Duodenal mucosa (tissue), 2 donors: ENCODE measurements at regions not wholly inside any gene's neighbourhood (a gene's known extent, or its start where the extent isn't known, plus 50 kb on each side); places are given as distances from the start of the nearest gene placed in this dataset.

Experiments used
- H3K27ac ChIP-seq: one replicate; pipeline ENCODE4 v1.7.0; 2013; ENCODE audit warnings: low read depth, low read length
- H3K27me3 ChIP-seq, 2 donors: one replicate each; pipeline ENCODE4 v1.7.0; 2013; ENCODE audit warnings: low read length in 2 of 2, control low read depth in 1 of 2; ENCODE audit not compliant: insufficient read depth in 2 of 2, control insufficient read depth in 1 of 2
- H3K36me3 ChIP-seq, 2 donors: one replicate each; pipeline ENCODE4 v1.7.0; 2013; ENCODE audit warnings: low read length in 2 of 2, control low read depth in 1 of 2; ENCODE audit not compliant: insufficient read depth in 2 of 2, control insufficient read depth in 1 of 2
- H3K4me1 ChIP-seq, 2 donors: one replicate each; pipeline ENCODE4 v1.7.0; 2013; ENCODE audit warnings: low read length in 2 of 2, control low read depth in 1 of 2; ENCODE audit not compliant: insufficient read depth in 2 of 2, control insufficient read depth in 1 of 2
- H3K4me3 ChIP-seq, 2 donors: one replicate each; pipeline ENCODE4 v1.7.0; 2013; ENCODE audit warnings: low read length in 2 of 2, low read depth in 1 of 2
- H3K9ac ChIP-seq, 2 donors: one replicate each; pipeline ENCODE4 v1.7.0; 2013; ENCODE audit warnings: low read length in 2 of 2, low read depth in 1 of 2
- H3K9me3 ChIP-seq, 2 donors: one replicate each; pipeline ENCODE4 v1.7.0; 2013; ENCODE audit warnings: low read length in 2 of 2, control low read depth in 1 of 2; ENCODE audit not compliant: control insufficient read depth in 1 of 2

DNA sequence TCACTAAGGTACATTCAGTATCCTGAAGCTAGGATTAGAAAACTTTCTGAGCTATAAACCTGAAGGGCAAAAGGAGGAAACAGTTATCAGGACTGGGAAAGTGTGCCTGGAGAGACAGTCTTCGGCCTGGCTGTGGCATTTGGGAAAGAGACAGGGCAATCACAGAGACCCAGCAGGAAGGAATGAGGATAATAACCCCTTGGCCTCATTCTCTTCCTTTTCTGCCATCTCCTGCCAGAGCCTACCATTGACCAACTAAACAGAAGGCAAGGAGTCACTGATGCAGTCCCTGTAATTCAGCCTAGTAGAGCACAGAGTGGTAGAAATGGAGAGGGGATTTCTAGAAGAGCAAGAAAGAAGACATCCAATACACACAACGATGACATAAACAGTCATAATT, 359.4 kb downstream of the HDGFL1 start:
- H3K4me1 ChIP-seq = no peaks in the 10 kb centered on the region
- H3K27me3 ChIP-seq = no peaks in the 10 kb centered on the region
- no peak overlapping the region for H3K9ac ChIP-seq
- no peaks in the 10 kb centered on the region for H3K9me3 ChIP-seq
- no peaks in the 10 kb centered on the region for H3K36me3 ChIP-seq
- H3K4me3 ChIP-seq = no peak overlapping the region
- H3K27ac ChIP-seq = no peak overlapping the region

DNA sequence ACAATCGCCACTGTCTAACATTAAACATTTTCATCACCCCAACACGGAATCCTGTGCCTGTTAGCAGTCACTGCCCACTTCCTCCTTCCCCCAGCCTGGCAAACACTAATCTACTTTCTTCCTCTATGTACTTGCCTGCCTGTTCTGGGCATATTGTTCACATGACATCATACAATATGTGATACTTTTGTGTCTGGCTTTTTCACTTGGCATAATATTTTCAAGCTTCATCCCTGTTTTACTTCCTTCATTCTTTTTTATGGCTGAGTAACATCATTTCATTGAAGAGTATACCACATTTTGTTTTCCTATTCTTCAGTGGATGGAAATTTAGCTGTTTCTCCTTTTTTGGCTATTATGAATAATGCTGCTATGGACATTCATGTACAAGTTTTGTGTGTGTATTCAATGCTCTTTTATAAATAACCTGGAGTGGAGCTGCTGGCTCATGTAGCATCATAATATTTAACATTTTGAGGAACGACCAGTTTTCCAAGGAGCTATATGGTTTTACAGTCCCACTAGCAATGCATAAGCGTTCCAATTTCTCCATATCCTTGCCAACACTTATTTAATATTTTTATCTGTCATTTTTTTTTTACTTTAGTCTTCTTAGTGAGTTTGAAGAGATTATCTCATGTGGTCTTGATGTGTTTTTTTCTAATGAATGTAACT, 360.1 kb downstream of the HDGFL1 start:
- Histone ChIP-seq H3K4me1 (no peaks in the 10 kb centered on the region), H3K9me3 (no peaks in the 10 kb centered on the region), H3K4me3 (no peak overlapping the region), H3K27me3 (no peaks in the 10 kb centered on the region), H3K27ac (no peak overlapping the region), H3K36me3 (no peaks in the 10 kb centered on the region), H3K9ac (no peak overlapping the region)

DNA sequence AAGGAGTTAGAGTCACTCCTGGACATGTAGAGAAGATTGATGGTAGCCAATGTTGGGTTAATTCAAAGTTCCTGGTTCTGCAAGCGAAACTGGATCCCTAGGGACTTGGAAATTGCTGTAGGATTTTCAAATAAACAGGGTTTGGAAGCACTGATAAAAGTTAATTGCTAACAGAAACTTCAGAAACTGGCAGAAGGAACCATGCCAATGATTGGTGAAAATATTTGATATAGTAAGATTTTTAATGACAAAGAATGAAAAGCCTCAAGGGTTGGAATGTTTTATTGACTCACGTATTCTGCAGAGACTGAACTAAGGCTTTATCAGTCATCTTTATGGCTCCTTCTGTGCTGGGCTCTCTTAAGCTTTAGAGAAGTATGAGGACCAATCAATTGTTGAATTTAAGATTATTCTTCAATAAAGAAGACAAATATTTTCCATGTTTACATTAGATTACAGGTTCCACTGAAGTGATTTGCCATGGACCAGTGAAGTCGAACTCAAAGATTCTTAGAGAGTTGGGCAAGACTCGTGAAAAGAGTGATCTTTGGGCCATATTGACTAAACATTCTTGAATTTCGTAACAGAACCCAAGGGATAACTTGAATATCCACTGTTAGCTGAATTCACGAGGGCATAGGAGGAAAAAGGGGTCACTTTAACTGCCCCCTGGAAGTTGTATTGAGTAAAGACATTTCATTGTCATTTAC, 371.4 kb downstream of the HDGFL1 start:
- no peak overlapping the region for H3K4me3 ChIP-seq
- H3K36me3 ChIP-seq = no peaks in the 10 kb centered on the region

DNA sequence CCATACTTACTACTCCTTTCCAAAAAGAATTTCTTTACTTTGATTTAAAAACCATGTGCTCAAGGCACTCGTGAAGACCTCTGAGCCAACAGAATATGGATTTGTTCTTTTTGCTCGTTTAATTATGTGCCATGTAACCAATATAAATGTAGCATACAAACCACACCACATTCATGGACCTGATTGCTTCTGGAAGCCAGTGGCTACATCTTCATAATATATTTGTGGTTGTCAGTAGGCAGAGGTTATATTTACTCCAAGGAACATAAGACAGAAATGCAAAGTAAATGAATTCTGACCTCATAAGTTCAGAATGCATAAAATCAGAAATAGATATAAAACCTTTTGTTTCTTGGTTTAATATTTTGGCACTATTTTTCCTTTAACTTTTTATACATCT, 373.0 kb downstream of the HDGFL1 start:
- no peak overlapping the region for H3K4me3 ChIP-seq
- no peaks in the 10 kb centered on the region for H3K27me3 ChIP-seq
- H3K4me1 ChIP-seq = no peaks in the 10 kb centered on the region
- H3K27ac ChIP-seq = no peak overlapping the region
- no peaks in the 10 kb centered on the region for H3K36me3 ChIP-seq
- no peak overlapping the region for H3K9ac ChIP-seq
- no peaks in the 10 kb centered on the region for H3K9me3 ChIP-seq

More for the DNA sequence above, 371.4 kb downstream of the HDGFL1 start:
- Histone ChIP-seq H3K9me3 (no peaks in the 10 kb centered on the region), H3K9ac (no peak overlapping the region), H3K4me1 (no peaks in the 10 kb centered on the region), H3K27ac (no peak overlapping the region), H3K27me3 (no peaks in the 10 kb centered on the region)

DNA sequence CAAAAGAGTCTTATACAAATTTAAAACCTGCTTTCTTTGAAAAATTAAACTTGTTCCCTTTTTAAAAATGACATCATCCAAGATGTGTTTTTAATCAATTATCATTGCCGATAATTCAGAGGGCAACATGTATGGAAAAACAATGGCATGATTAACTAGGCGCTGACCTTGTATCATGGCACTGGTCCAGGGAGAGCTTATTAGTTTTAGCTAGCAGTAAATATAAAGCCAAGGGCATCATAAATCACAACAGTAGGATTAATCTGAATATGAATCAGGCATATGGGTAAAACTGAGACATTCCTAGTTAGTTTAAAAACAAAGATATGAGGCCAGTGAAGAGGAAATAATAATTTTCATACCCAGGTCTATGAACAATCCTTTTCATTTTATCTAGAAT, 374.0 kb downstream of the HDGFL1 start:
- Histone ChIP-seq H3K27ac (no peak overlapping the region), H3K4me3 (no peak overlapping the region), H3K4me1 (no peaks in the 10 kb centered on the region), H3K9ac (no peak overlapping the region), H3K36me3 (no peaks in the 10 kb centered on the region), H3K9me3 (no peaks in the 10 kb centered on the region), H3K27me3 (no peaks in the 10 kb centered on the region)

DNA sequence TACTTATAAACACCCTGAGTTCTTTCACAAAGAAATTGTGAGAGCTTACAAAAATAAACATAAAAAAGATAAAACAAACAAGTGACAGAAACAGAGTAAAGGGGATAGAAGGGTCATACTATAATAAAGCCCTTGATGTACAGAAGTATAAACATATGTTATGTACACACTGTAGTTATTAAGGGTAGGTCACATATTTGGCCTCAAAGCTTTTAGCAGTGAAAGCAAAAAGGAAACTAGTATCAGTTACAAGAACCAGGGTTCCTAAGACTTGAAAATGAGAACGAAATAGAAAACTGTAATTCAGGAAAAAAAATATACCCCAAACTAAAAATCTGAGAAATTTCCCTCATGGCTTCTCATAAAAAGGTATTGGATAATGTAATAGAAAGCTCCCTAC, 380.6 kb downstream of the HDGFL1 start:
- Histone ChIP-seq H3K27me3 (no peaks in the 10 kb centered on the region), H3K4me1 (peaks cover 0 to 5% of the 10 kb centered on the region in 2 donors), H3K36me3 (no peaks in the 10 kb centered on the region), H3K9ac (no peak overlapping the region), H3K27ac (no peak overlapping the region), H3K4me3 (no peak overlapping the region), H3K9me3 (no peaks in the 10 kb centered on the region)

DNA sequence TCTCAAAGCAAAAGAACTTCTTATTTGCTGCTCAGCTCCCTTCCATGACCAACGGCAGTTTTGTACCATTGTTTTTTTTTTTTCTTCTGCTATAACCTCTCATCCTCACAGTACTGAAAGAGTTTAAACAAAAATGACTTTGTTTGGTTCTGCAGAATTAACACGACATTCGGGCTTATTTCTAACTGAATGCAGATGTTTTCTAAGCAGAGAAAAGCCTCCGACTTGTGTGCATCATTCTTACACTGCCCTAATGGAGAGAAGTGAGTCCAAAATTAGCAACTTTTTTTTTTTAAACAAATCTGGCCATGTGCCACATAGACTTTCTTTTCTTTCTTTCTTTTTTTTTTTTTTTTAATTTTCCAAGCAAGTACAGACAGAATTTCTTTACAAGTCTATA, 382.7 kb downstream of the HDGFL1 start:
- H3K27ac ChIP-seq = no peak overlapping the region
- no peaks in the 10 kb centered on the region for H3K36me3 ChIP-seq
- no peaks in the 10 kb centered on the region for H3K9me3 ChIP-seq
- H3K27me3 ChIP-seq = no peaks in the 10 kb centered on the region
- H3K4me1 ChIP-seq = peaks cover 0 to 8% of the 10 kb centered on the region in 2 donors
- no peak overlapping the region for H3K4me3 ChIP-seq
- H3K9ac ChIP-seq = no peak overlapping the region

DNA sequence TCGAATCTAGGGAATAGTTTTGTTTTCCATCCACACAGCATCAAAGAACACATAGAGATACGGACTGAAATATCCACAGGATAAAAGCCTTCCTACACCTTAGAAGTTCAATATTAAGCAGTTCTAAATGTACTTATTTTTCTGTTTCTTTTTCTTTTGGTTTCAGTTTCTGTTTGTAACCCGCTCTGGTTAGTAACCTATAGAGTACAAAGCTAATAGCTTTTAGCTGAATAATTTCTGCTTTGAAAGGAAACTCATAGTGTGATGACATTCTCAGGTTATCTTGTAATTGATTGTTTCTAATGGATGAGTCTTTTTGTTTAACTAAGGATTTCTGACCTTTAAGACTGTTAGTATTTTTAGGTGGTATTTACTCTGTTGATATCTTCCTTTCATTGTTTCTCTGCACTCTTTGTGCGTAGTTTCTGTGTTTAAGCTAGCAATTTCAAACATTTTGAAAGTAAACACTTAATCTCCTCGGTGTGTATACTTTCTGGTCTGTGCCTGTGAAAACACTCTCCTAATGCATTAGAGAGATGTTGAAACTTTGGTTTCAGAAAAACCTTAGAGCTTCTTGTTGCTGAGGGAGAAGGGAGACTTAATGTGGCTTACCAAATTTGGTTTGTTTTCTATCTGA, 385.5 kb downstream of the HDGFL1 start:
- Histone ChIP-seq H3K27ac (no peak overlapping the region), H3K9ac (no peak overlapping the region)

DNA sequence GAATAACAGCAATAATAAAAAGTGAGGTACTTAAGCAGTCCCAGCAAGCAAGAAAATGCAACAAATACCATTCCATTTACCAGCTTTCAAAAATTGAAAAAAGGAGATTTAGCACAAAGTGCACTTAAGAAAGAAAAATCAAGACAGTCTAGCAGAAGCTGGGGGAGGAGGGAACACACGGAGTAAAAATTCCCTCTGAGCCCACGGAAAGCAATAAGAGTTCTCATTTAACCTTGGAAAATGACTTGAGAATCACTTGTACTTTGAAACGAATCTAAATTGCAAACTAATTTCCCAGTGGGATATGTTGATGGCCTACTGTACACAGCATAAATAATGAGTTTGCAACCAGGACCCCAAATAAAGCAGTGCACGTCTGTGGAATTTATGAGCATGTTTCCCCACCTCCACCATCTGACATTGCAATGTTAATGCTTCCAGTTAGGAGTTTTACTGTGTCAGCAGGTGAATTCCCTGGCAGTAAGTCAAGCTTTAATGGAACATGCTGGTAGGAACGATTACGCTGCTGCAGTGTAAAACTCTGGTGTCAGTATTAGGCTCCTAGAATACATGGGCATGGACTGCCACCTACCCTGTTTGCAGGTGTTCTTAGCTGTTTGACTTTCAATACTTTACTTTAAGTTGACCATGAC, 386.8 kb downstream of the HDGFL1 start:
- H3K9me3 ChIP-seq = no peaks in the 10 kb centered on the region
- H3K27ac ChIP-seq = no peak overlapping the region
- H3K4me3 ChIP-seq = no peak overlapping the region
- H3K36me3 ChIP-seq = no peaks in the 10 kb centered on the region
- H3K27me3 ChIP-seq = no peaks in the 10 kb centered on the region
- H3K9ac ChIP-seq = no peak overlapping the region
- peaks cover 0 to 8% of the 10 kb centered on the region in 2 donors for H3K4me1 ChIP-seq

More for the DNA sequence above, 385.5 kb downstream of the HDGFL1 start:
- H3K27me3 ChIP-seq = no peaks in the 10 kb centered on the region
- H3K4me1 ChIP-seq = peaks cover 0 to 8% of the 10 kb centered on the region in 2 donors
- no peaks in the 10 kb centered on the region for H3K9me3 ChIP-seq
- no peaks in the 10 kb centered on the region for H3K36me3 ChIP-seq
- H3K4me3 ChIP-seq = peak overlapping the region; percentile 34 to 38

DNA sequence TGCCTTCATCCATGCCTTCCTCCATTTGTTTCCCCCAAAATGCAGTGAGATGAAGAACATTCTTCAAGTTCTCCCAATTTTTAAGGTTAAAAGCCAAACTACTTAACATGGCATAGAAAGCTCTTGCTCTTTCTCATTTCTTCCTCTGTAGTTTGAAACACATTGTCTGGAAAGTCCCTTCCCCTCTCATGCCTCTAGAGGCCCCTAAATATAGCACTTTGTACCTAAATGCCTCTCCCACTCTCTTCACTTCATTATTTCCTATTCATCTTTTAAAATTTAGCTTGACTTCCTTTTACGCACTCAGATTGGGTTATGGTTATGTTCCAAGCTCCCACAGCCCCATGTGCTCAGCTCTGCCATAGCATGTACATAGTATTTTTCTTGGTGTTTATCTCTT, 389.3 kb downstream of the HDGFL1 start:
- no peaks in the 10 kb centered on the region for H3K36me3 ChIP-seq
- no peaks in the 10 kb centered on the region for H3K27me3 ChIP-seq
- no peak overlapping the region for H3K4me3 ChIP-seq
- no peaks in the 10 kb centered on the region for H3K9me3 ChIP-seq
- H3K27ac ChIP-seq = no peak overlapping the region
- H3K9ac ChIP-seq = no peak overlapping the region
- H3K4me1 ChIP-seq = peaks cover 0 to 8% of the 10 kb centered on the region in 2 donors
